ENCODE measurements at regions not wholly inside any gene's neighbourhood (a gene's known extent, or its start where the extent isn't known, plus 50 kb on each side); places are given as distances from the start of the nearest gene placed in this dataset.
A peak's percentile ranks its signal among the peaks of the same experiment; 100 is the strongest.
"Not testable (repeated sequence)": the region's sequence is repeated elsewhere in the genome, so short reads cannot be mapped to it uniquely, and the experiment has no call there.

DNA sequence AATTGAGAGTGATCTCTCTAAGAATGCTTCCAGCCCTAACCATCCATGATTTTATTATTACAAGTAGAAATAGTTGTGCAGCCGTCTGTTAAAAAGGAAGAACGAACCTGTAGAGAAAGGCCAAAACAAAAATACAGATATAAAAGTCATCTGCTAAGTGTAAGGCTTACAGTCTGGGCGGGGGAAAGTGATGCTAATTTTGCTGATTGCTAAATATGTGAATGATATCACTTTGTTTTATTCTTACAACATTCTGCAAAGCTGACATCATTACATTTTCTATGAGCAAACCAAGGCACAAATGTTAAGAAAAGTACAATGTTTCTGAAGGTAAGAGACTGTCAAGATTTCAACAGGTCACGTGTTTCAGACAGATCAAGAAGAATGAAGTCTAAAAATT, 101.5 kb upstream of the RAP1B start:
- ATAC-seq = no peak

DNA sequence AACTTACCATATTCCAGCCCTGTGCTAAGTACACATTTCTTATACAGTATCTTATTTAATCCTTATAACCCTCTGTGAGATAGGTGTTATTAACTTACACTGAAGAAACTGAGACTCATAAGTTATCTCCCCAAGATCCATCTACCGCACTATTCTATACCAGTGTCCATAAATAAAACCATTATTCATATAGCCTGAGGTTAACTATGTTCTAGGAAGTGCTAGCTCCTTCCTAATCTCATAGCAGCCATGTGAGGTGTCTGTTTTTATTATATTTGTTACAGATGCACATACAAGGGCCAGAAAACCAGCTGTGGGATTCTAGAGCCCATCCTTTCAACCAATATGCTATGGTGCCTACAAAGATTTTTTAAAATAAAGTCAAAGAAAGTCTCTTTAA, 100.3 kb upstream of the RAP1B start:
- no peak for ATAC-seq

DNA sequence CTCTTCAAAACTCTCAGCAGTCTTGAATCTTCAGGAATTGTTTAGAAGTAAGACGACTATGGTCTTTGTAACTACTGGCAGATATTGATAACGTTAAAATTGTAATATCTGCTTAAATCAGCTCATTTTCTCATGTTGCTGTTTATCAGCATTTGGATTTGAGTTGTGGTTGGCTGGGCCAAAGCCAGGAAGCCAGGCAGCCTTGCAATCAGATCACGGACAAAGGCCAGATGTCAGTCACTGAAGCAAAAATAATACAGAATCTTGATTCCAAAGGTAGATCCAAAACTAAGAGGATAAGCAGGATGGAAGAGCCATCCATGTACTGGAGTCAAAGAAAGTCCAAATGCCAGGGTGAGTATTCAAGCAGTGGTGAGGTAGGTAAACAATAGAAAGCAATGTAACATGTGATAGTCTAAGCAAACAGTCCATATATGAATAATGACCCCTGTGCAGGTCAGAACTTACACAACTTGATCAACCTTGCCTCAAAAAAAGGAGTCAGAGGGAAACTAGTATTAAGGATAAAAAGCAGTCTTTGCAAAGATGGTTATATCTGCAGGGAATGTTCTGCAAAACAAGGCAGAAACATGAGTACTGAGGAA, 95.8 kb upstream of the RAP1B start:
- ATAC-seq = no peak

DNA sequence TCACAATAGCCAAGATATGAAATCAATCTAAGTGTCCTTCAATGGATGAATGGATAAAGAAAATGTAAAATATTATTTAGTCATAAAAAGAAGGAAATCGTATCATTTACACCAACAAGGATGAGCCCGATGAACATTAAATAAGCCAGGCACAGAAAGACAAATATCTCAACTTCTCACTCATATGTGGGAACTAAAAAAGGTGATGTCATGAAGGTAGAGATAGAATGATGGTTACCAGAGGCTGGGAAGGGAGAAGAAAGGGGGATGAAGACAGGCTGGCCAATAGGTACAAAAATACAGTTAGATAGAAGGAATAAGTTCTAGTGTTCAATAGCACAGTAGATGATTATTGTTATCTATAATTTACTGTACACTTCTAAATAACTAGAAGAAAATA, 94.9 kb upstream of the RAP1B start:
- no peak for ATAC-seq

DNA sequence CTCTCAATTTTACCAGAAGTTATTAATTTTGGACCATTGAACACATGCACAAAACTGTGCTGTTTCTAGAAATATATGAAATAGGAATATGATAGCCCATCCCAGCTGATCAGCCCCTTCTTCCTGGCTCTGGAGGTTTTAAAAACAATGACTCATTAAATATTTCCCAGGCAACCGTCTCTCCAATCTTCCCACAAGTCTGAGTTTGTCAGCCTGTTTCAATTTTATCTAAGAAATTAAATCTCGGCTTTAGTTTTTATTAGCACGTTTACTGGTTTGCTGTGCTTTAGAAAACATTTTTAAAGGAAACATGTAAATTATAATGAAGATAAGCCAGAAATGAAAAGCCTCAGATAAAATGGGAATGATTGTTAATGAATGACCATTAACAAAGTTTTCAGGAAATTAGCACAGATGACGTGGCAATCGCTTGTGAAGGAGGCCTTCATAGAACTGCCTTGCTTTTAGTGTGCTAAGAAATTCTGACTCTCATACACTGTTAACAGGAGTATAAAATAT, 89.3 kb upstream of the RAP1B start:
- ATAC-seq = no peak

DNA sequence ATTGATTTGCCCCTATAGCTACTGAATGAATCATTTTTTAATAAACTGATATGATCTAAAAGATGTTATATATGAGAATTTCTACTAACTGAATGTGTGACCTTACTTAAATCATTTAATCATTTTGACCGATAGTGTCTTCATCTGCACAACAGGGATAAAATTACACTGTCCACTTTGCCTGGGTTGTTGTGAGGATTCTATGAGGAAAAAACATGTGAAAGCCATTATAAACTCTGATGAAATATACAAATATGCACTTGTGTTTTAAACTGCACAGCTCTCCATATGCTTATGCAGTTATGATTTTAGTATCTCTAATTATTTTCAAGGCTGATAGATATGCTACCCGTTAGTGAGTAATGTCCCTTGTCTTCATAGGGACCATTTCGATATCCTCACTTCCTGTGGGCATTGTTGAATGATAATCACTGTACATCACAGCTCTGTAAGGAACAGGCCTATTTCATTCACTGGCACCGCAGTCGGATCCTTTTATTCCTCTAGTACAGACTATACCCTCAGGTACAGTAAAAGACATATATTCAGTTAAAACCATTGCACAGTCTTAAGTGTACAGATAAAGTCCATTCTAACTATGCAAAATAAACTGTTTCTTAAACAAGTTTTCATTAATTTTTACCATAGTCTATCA, 88.7 kb upstream of the RAP1B start:
- ATAC-seq = no peak

DNA sequence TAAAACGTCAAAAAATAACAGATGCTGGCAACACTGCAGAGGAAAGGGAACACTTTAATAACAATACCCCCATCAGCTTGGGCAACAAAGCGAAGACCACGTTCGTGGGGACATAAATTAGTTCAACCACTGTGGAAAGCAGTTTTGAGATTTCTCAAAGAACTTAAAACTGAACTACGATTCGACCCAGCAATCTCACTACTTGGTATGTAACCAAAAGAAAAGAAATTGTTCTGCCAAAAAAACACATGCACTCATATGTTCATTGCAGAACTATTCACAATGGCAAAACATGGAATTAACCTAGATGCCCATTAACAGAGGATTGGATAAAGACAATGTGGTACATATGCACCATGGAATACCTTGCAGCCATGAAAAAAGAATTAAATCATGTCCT, 81.2 kb upstream of the RAP1B start:
- ATAC-seq = no peak

DNA sequence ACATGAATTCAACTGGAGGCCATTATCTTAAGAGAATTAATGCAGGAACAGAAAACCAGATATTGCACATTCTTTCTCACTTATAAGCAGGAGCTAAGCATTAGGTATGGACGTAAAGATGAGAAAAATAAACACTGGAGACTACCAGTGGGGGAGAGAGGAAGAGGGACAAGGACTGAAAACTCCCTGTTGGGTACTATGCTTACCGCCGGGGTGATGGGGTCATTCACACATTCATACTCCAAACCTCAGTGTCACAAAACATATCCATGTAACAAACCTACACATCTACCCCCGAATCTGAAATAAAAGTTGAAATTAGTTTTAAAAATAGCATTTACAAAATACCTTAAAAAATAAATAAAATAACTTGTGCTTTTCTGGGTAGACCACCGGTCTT, 80.8 kb upstream of the RAP1B start:
- ATAC-seq = no peak

DNA sequence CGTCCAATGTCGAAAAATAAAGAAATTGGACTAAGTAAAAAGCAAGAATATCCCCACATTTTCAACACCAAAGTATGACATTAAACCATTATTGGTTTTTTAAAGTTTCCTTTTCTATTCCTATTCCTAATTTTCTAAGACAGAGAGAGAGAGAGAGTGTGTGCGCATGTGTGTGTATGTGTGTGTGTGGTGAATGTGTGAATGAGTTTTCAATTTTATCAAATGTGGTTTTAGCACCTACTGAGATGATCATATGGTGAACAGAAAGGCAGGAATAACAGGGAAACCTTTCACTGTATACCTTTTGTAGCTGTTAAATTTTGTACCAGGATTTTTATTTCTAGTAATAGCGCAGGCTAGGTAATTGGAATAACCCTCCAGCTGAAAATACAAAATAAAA, 80.4 kb upstream of the RAP1B start:
- ATAC-seq = no peak

DNA sequence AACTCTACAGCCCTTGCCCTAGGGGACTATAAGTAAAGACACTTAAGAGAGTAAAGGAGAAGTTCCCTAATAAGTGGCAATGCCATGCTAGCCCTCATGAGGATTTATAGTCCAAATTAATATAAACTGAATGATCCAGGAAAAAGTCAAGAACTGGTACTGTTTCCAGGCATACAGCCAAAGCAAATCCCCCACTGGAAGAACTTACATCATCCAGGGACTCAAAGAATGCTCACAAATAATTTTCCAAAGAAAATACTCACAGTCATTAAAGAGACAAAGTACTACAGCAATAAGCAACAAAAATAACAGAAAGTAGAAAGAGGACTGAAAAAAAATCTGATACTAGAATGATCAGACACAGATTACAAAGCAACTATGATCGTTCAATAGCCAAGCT, 79.7 kb upstream of the RAP1B start:
- ATAC-seq = no peak

DNA sequence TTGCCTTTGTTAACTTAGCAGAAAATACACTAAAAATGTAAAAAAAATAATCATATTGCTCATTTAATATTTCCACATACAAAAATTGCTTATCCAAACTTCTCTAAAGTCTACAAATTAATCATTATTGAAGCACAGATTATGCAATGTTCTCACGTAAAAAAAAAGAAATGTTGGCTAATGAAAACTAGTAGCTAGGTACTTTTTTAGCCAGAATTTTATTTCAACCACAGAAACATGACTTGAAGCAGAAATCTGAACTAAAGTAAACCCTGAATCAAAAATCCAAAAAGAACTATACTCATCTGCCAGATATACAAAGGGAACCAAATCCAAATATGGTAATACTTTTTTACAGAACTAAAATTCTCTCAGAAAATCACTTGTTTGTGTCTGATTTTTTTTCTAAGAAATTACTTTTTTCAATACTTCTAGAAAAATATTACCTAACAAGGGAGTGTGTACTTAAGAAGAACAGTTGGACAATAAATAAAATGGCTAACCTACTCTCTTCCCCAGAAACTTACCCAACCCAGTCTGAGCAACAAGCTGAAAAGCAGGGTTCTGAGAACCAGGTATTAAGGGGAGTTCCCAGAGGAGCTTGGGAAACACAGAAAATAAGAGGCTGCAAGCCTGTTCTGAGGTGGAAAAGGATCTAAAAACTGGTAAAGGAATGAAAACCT, 78.4 kb upstream of the RAP1B start:
- no peak for ATAC-seq

DNA sequence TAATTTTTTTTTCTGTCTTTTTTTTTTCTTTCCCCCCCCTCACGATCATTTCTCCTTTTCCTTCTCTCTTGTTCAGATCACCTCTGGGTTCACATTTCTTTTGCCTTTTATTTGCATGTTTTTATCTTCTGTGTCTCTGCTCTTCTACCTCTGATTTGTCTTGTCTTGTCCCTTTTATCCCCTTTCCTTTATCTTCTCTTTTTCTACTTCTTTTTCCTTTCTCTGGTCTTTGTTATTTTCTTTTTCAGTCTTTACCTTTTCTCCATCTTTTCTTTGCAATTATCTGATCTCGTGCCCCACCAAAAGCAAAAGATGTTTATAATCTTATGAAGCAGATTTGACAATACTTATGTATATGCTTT, 77.8 kb upstream of the RAP1B start:
- no peak for ATAC-seq

DNA sequence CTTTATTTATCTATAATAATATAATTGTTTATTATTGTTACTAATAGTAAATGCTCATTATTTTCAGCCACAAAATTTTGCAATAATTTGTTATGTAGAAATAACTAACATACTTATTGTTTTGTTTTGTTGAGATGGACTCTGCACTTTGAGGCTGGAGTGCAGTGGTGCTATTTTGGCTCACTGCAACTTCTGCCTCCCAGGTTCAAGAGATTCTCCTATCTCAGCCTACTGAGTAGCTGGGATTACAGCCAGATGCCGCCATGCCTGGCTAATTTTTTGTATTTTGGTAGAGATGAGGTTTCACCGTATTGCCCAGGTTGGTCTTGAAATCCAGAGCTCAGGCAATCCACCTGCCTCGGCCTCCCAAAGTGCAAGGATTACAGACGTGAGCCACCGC, 76.6 kb upstream of the RAP1B start:
- ATAC-seq = no peak

DNA sequence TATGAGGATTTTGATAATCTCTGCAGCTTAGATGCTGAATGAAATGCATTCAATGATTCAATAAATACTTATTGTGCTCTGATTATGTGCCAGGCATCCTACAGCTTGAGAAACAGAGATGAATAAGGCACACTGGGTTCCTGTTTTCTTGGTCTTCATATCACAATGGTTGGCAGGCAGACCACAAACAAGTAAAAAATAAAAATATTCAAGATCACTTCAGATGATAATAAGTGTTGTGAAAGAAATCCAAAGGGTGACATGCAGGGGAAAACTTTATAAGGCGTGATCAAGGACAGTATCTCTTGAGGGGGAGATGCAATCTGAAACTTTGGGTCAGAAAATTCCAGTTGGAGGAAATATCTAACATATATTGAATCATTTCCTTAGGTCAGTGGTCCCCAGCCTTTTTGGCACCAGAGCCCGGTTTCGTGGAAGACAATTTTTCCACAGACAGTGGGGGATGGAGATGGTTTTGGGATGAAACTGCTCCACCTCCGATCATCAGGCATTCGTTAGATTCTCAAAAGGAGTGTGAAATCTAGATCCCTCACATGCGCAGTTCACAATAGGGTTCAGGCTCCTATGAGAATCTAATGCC, 73.7 kb upstream of the RAP1B start:
- no peak for ATAC-seq

DNA sequence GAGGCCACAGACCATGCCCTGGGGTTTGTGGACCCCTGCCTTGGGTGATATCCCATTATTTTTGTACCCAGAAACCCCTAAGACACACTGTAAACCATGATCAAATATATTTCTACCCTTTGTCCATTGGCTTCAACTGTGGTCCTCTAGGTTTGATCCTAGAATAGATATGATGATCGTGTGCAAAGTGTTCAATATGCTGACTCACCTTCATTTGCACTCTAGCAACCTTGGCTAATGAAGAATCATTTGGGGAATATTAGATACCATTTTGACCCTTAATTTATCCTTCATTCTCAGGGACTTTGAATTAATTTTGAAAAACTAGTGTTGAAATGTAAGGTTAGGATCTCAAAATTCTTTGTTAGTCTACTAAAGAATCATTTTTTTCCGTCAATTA, 73.1 kb upstream of the RAP1B start:
- ATAC-seq = no peak

DNA sequence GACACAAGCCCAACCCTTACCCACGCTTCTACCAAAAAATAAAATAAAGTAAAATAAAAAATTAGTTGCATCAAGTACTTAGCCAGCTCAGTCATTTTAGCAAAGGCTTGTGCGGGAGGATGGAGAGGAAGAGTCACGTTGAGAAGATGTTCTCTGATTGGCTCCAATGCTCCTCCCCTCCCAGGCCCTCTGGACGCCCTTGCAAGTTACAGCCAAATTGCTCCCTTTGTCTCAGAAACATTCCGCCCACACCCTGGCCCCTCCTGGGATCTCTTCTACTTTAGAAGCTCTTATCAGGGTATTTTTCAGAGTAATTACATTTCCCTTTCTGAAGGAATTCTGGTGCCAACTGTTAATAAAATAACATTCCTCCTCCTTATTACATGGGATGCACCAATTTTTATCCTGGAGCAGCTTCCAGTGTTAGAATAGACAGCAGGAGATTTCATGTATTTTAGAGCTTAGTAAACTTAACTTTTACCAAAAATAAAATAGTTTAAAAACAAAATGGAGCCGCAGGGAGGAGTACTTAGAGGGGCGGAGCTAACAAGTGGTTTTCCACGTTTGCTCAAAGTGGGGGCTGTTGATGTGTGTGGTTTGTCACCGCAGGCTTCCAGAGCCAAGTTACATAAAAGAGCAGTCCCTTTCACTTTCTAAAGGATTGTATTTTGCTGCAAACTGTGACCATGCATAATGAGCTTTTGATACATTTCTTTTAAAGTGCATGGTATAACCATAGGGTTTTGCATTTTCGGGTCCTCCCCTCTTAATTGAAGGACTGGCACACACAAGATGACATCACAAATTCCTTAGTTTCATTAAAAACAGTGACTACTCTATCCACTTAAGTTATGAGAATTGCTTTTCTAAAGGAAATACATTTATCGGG, 71.7 kb upstream of the RAP1B start:
- ATAC-seq = peak; percentile 56 to 68

DNA sequence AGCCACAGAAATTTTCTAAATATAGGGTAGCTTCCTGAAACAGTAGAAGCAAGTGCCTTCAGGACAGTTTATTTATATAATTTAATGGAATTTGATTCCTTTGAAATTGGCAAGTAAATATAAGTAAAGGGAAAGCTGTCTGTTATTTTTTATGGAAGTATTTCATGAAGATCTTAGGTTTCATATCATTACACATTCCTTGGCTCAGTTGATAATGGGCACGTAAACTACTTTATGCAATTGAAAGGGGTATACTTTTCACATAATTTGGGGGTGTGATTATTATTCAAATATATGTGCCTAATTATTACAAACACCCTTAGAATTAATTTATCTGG, 71.1 kb upstream of the RAP1B start:
- ATAC-seq = no peak

DNA sequence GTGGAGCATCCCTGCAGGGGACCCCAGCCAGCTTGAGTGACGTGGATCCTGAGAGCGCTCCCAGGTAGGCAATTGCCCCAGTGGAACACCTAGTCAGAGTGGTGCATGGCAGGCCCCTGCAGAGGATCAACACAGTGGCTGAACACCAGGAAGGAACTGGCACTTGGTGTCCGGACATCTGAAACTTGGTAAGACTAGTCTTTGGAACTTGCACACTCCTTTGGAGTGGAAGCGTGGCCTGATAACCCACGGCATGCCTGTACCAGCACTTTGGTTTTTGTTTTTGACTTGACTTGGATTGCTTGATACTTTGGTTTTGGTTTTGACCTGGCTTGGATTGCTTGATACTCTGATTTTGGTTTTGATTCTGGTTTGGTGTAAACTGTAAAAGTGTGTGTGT, 69.9 kb upstream of the RAP1B start:
- ATAC-seq = not testable (repeated sequence)

DNA sequence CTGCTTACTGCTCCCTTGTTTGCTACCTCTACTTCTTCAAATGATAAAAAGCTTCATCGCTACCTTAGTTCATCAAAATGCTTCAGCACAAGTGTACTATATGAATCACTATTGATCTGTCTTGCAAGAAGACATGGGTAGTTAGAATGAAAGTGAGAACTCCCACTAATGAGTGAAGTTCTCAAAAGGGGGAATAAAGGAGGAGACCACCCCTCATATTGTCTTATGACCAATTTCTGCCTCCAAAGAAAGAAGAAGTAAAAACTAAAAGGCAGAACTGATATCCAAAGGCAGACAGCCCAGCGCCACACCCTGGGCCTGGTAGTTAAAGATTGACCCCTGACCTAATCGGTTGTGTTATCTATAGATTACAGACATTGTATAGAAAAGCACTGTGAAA, 63.4 kb upstream of the RAP1B start:
- not testable (repeated sequence) for ATAC-seq

DNA sequence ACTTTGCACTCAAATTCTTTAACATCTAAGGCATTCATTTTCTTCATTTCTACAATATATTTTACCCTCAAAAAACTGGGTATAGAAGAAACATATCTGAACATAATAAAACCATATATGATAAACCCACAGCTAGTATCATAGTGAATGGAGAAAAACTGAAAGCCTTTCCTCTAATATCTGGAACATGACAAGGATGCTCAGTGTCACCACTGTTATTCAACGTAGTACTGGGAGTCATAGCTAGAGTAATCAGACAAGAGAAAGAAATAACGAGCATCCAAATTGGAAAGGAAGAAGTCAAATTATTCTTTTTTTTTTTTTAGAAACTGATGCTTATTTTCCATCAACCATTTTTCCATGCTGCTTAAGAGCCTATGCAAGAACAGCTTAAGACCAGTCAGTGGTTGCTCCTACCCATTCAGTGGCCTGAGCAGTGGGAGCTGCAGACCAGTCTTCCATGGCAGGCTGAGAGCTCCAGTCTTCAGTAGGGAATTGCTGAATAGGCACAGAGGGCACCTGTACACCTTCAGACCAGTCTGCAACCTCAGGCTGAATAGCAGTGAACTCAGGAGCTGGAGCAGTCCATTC, 58.0 kb upstream of the RAP1B start:
- not testable (repeated sequence) for ATAC-seq

DNA sequence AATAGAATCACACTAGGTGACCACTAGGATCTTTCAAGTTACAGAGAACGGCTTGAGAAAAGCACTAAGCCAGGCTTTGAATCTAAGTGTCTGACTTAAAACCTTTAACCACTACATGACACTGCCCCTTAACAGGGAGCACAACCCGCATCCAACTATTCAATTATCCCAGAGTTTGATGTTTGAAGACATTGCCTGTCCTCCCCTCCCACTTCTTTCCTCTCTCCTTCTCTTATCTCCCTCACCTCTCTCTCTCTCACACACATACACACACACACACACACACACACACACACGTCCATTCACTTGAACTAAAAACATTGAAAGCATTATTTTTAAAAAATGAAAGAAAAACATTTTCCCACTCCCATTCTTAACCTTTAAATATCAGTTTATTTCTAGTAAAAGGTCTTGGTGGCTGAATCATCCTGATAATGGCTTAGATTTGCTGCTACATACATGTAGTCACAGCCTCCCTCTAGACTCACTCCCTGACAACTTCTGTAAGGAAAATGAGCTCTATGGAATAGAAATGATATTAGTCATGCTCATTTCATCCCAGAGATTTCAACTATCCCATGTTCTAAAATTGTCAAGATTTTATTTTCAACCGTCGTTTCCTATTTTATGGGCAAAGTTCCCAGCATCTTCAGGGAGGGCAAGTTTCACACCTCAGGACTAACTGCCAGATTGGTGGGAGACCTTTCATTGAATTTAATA, 53.5 kb upstream of the RAP1B start:
- no peak for ATAC-seq

DNA sequence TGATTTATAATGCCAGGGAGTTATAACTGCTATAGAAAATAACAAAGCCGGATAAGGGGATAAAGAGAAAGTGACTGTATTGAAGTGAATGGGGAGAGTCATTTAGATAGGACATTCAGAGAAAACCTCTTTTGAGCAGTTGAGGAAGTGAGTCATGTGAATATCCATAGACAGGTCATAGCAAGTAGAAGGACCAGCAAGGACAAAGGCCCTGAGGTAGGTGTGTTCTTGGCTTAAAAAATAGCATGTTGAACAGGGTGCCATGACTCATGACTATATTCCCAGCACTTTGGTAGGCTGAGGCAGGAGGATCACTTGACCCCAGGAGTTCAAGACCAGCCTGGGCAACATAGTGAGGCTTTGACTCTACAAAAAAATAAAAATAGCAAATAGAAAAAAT, 51.5 kb upstream of the RAP1B start:
- ATAC-seq = no peak

Data from activated CD4-positive, CD25-positive, alpha-beta regulatory T cell treated with anti-CD3 and anti-CD28 coated beads, Interleukin-2, amount 50 U/mL, for 24 hours (primary cell).